ENCODE measurements at regions not wholly inside any gene's neighbourhood (a gene's known extent, or its start where the extent isn't known, plus 50 kb on each side); places are given as distances from the start of the nearest gene placed in this dataset.

GRCh38 chr11:41996533-41996932 lies 537.1 kb upstream of the LRRC4C start:
- TF ChIP-seq POLR2A (IDR thresholded peaks at IDR 0.05) (no peak), CTCF (IDR thresholded peaks at IDR 0.05) (no peak)

All from Peyer's patch (tissue), 4 donors.